ENCODE measurements at regions not wholly inside any gene's neighbourhood (a gene's known extent, or its start where the extent isn't known, plus 50 kb on each side); places are given as distances from the start of the nearest gene placed in this dataset.

DNA sequence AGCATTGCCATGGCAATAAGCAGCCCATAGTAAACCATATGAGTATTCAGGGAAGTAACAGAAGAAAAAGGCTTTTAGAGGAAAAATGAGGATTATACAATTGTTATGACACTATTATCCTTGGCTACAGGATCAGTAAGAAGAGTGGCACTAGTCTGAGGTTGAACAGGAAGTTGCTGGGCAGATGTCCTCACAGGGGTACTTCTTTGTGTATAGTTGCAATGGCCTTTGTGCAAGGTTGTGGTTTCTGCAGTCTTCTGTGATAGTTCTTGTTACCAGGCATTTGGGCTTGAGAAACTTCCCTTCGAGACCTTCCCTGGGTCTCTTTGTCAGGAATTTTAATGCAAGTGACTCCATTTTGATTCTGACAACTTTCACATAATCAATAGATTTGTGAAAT is 100.6 kb upstream of the ATP11B start:
- TF ChIP-seq EZH2 (IDR thresholded peaks at IDR 0.05; ENCODE audit: borderline replicate concordance, low read depth, low read length, poor library complexity, severe bottlenecking): no peak
- no peak for TF ChIP-seq CTCF (conservative IDR thresholded peaks at IDR 0.05; ENCODE audit: low read depth, low read length)
